Keratinocyte (primary cell): ENCODE measurements at regions not wholly inside any gene's neighbourhood (a gene's known extent, or its start where the extent isn't known, plus 50 kb on each side); places are given as distances from the start of the nearest gene placed in this dataset.

Experiments
- DNase-seq: peaks from one replicate; pipeline ENCODE4 v3.0.0-alpha.2; 2011; ENCODE audit warnings: low read depth, missing footprints, low spot score
- FAIRE-seq: peaks from 2 replicates; lab custom pipeline; 2011; peaks lifted over from hg19 to GRCh38; lab: Jason Lieb, UNC
- H2AFZ ChIP-seq: 2 replicates; pipeline ENCODE4 v1.6.0; 2012; ENCODE audit warnings: low read length, control low read depth, inconsistent platforms; ENCODE audit not compliant: control insufficient read depth
- H3K27ac ChIP-seq: 2 replicates; pipeline ENCODE4 v1.5.1; 2011; ENCODE audit warnings: low read length; ENCODE audit not compliant: control insufficient read depth, insufficient read depth
- H3K27me3 ChIP-seq: 3 replicates; pipeline ENCODE4 v1.6.0; 2011; ENCODE audit warnings: low read length; ENCODE audit not compliant: control insufficient read depth, insufficient read depth; ENCODE audit errors: extremely low read depth
- H3K36me3 ChIP-seq, 2 experiments: 2 replicates in 1 of 2; 3 replicates in 1 of 2; pipeline ENCODE4 v1.5.1; 2011; ENCODE audit warnings: low read length in 2 of 2, mild to moderate bottlenecking in 1 of 2; ENCODE audit not compliant: control insufficient read depth in 2 of 2, insufficient read depth in 2 of 2; ENCODE audit errors: extremely low read depth in 1 of 2
- H3K4me1 ChIP-seq: 3 replicates; pipeline ENCODE4 v1.5.1; 2011; ENCODE audit warnings: low read length; ENCODE audit not compliant: control insufficient read depth, insufficient read depth; ENCODE audit errors: extremely low read depth
- H3K4me2 ChIP-seq: 3 replicates; pipeline ENCODE4 v1.6.0; 2011; ENCODE audit warnings: low read depth, low read length; ENCODE audit not compliant: control insufficient read depth, insufficient read depth; ENCODE audit errors: extremely low read depth
- H3K4me3 ChIP-seq, 3 experiments: fragments of 200-600 bp in 1 of 3; sonication (generic) in 1 of 3; 2 replicates in 2 of 3; 3 replicates in 1 of 3; pipeline ENCODE4 v1.5.1; 2011 to 2016; ENCODE audit warnings: low read length in 3 of 3, mild to moderate bottlenecking in 3 of 3, control low read depth in 2 of 3, inconsistent platforms in 1 of 3, low read depth in 1 of 3, mixed read lengths in 1 of 3, mixed run types in 1 of 3, moderate library complexity in 1 of 3; ENCODE audit not compliant: control insufficient read depth in 2 of 3, insufficient read depth in 2 of 3; ENCODE audit errors: extremely low read depth in 1 of 3
- H3K79me2 ChIP-seq: 2 replicates; pipeline ENCODE4 v1.6.0; 2012; ENCODE audit warnings: low read length; ENCODE audit not compliant: control insufficient read depth, insufficient read depth
- H3K9ac ChIP-seq: 3 replicates; pipeline ENCODE4 v1.6.0; 2011; ENCODE audit warnings: low read length; ENCODE audit not compliant: control insufficient read depth, insufficient read depth; ENCODE audit errors: extremely low read depth
- H3K9me1 ChIP-seq: 3 replicates; pipeline ENCODE4 v1.6.0; 2011; ENCODE audit warnings: low read length; ENCODE audit not compliant: control insufficient read depth, insufficient read depth; ENCODE audit errors: extremely low read depth
- H3K9me3 ChIP-seq: 2 replicates; pipeline ENCODE4 v1.5.1; 2012; ENCODE audit warnings: low read depth, low read length; ENCODE audit not compliant: control insufficient read depth
- H4K20me1 ChIP-seq: 3 replicates; pipeline ENCODE4 v1.6.0; 2011; ENCODE audit warnings: low read length; ENCODE audit not compliant: control insufficient read depth, insufficient read depth; ENCODE audit errors: extremely low read depth
- EZH2 ChIP-seq: IDR thresholded peaks from one replicate; pipeline ENCODE4 v1.6.1; 2012; ENCODE audit warnings: inconsistent platforms, mild to moderate bottlenecking, low read length, moderate library complexity
- dilution Hi-C: fragments of 300-500 bp; cut with MboI; formaldehyde crosslinking; loops from one replicate; pipeline ENCODE4 v1.7.0; 2020; ENCODE audit warnings: low sequenced_read_pairs; ENCODE audit not compliant: extremely low pct_ligation_motif_present
- TF ChIP-seq, protein P1 (sequence below), 3 experiments: IDR thresholded peaks in 1 of 3; conservative IDR thresholded peaks in 1 of 3; optimal IDR thresholded peaks in 1 of 3; 2 replicates in 2 of 3; 3 replicates in 1 of 3; pipeline versions ENCODE3 to v1.5.1; 2011; ENCODE audit warnings: low read length in 3 of 3, mild to moderate bottlenecking in 3 of 3, moderate library complexity in 2 of 3, control low read depth in 1 of 3, inconsistent platforms in 1 of 3; ENCODE audit not compliant: insufficient read depth in 2 of 3; ENCODE audit errors: extremely low read depth in 1 of 3

DNA sequence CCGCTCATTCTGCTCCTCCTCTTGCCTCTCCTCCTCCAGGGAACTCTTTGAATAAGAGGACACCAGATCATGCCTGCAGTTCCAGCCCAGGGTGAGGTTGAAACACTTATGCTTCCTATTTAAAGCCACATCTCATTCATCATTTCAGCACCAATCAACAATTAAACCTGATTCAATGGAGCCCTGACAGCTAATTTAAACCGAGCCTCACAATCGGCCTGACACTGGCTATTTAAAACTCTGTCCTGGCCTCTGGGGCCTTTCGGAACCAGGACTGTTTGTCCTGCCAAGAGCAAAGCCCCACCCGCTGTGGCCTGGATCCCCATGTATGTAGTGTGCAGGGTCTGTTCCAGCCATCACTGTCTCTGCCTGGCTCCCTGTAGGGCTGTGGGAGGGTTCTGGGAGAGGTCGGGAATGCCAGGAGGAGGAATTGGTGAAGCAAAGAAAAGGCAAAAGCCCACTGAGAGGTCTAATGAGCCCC lies 97.4 kb downstream of the MCFD2 start:
- H3K4me1 ChIP-seq: no peaks in the 10 kb centered on the region
- H3K9me3 ChIP-seq: no peaks in the 10 kb centered on the region
- no peak overlapping the region for H3K9ac ChIP-seq
- DNase-seq (no peak), FAIRE-seq (no peak)
- H3K4me3 ChIP-seq: no peak overlapping the region
- dilution Hi-C loops: no loop called here
- no peaks in the 10 kb centered on the region for H3K36me3 ChIP-seq
- no peak overlapping the region for H3K4me2 ChIP-seq
- TF ChIP-seq, protein P1, sequence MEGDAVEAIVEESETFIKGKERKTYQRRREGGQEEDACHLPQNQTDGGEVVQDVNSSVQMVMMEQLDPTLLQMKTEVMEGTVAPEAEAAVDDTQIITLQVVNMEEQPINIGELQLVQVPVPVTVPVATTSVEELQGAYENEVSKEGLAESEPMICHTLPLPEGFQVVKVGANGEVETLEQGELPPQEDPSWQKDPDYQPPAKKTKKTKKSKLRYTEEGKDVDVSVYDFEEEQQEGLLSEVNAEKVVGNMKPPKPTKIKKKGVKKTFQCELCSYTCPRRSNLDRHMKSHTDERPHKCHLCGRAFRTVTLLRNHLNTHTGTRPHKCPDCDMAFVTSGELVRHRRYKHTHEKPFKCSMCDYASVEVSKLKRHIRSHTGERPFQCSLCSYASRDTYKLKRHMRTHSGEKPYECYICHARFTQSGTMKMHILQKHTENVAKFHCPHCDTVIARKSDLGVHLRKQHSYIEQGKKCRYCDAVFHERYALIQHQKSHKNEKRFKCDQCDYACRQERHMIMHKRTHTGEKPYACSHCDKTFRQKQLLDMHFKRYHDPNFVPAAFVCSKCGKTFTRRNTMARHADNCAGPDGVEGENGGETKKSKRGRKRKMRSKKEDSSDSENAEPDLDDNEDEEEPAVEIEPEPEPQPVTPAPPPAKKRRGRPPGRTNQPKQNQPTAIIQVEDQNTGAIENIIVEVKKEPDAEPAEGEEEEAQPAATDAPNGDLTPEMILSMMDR (optimal IDR thresholded peaks at IDR 0.05 in 1 of 3, IDR thresholded peaks at IDR 0.05 in 1 of 3, conservative IDR thresholded peaks at IDR 0.05 in 1 of 3; ENCODE audit: extremely low read depth in 1 of 3, insufficient read depth in 2 of 3, low read length in 3 of 3): no peak
- no peak for TF ChIP-seq EZH2
- H3K9me1 ChIP-seq: no peaks in the 10 kb centered on the region
- H3K79me2 ChIP-seq: no peaks in the 10 kb centered on the region
- peaks cover 8% of the 10 kb centered on the region for H3K27me3 ChIP-seq
- H4K20me1 ChIP-seq: no peaks in the 10 kb centered on the region
- no peak overlapping the region for H2AFZ ChIP-seq
- H3K27ac ChIP-seq: no peak overlapping the region

DNA sequence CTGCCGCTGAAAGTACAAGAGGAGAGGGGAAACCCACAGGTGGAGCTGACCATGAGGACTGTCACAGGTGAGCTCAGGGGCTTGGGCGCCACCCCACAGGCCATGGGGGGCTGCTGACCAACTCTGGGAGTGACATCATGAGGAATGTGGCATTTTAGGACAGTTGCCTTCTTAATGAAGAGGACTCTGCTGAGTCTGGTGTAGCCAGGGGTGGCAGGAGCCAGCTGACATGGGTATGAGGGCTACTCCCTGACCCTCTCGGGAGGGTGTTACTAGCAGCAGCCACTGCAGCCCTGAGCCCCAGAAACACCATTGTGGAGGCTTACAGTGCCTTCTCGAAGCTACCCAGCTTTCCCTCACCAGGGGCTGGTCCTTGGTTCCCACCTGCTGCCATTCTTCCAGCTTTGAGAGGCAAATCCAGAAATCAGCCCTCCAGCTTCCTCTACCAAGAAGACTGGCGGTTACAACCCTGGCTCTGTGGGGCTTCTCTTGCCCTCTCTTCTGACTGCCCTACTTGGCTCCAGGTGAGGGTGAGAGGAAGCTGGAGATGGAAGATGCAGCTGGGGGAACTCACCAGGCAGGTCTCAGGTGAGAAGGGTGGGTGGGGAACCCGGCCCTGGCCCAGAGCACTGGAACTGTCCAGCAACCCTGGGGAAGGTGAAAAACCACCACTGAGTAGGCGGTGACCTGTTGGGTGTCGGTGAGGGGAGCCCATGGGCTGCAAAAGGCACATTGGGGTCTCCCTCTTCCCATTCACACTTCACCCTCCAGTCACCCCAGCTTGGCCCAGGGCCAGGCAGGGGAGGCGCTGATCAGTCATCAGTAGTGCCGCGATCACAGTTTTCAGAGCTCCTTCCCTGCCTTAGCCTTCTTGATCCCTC lies 98.5 kb downstream of the MCFD2 start:
- dilution Hi-C loops: no loop called here
- H3K9me3 ChIP-seq: no peaks in the 10 kb centered on the region
- no peaks in the 10 kb centered on the region for H4K20me1 ChIP-seq
- H3K9ac ChIP-seq: no peak overlapping the region
- no peaks in the 10 kb centered on the region for H3K36me3 ChIP-seq
- no peak overlapping the region for H3K4me3 ChIP-seq
- peaks cover 9% of the 10 kb centered on the region for H3K27me3 ChIP-seq
- H2AFZ ChIP-seq: no peak overlapping the region
- DNase-seq (no peak), FAIRE-seq (no peak)
- no peak overlapping the region for H3K4me2 ChIP-seq
- no peak overlapping the region for H3K27ac ChIP-seq
- TF ChIP-seq, protein P1 (optimal IDR thresholded peaks at IDR 0.05 in 1 of 3, IDR thresholded peaks at IDR 0.05 in 1 of 3, conservative IDR thresholded peaks at IDR 0.05 in 1 of 3; ENCODE audit: extremely low read depth in 1 of 3, insufficient read depth in 2 of 3, low read length in 3 of 3): no peak
- TF ChIP-seq EZH2: no peak
- H3K4me1 ChIP-seq: peaks cover 5% of the 10 kb centered on the region
- H3K79me2 ChIP-seq: no peaks in the 10 kb centered on the region
- H3K9me1 ChIP-seq: no peaks in the 10 kb centered on the region
